Spleen (tissue), 7 donors: ENCODE measurements at regions not wholly inside any gene's neighbourhood (a gene's known extent, or its start where the extent isn't known, plus 50 kb on each side); places are given as distances from the start of the nearest gene placed in this dataset.

ENCODE experiments used
- CTCF ChIP-seq, 11 experiments: fragments of 200-600 bp in 7 of 11; fragments of 450-650 bp in 4 of 11; sonication (generic) in 4 of 11; IDR thresholded peaks in 8 of 11; conservative IDR thresholded peaks in 3 of 11; 1 replicate in 7 of 11; 2 replicates in 4 of 11; pipeline versions ENCODE4 v1.4.0 to v1.8.0; 2016 to 2021; ENCODE audit warnings: antibody characterized with exemption in 11 of 11, inconsistent platforms in 4 of 11, mild to moderate bottlenecking in 1 of 11
- POLR2A ChIP-seq, 3 donors: fragments of 450-650 bp; IDR thresholded peaks; one replicate each; pipeline ENCODE4 v1.5.1; 2017; ENCODE audit warnings: antibody characterized with exemption in 3 of 3, mild to moderate bottlenecking in 1 of 3
- POLR2AphosphoS5 ChIP-seq, 3 donors: sonication (generic); formaldehyde crosslinking; IDR thresholded peaks; one replicate each; pipeline ENCODE4 v1.5.1; 2017; ENCODE audit warnings: antibody characterized with exemption in 3 of 3
- donor health status: DM: no; HTN: no; CAD: no; lungs with moderate emphysema.
- donor health status: DM: no; HTN: no; CAD: no.
- donor health status: DM: no; HTN: no; CAD: no.

GRCh38 chr17:12398441-12399051, 267.1 kb upstream of the MYOCD start:
- TF ChIP-seq CTCF (IDR thresholded peaks at IDR 0.05 in 8 of 11, conservative IDR thresholded peaks at IDR 0.05 in 3 of 11) (no peak), POLR2A (IDR thresholded peaks at IDR 0.05) (no peak), POLR2AphosphoS5 (IDR thresholded peaks at IDR 0.05) (no peak)
